ENCODE measurements at regions not wholly inside any gene's neighbourhood (a gene's known extent, or its start where the extent isn't known, plus 50 kb on each side); places are given as distances from the start of the nearest gene placed in this dataset.

DNA sequence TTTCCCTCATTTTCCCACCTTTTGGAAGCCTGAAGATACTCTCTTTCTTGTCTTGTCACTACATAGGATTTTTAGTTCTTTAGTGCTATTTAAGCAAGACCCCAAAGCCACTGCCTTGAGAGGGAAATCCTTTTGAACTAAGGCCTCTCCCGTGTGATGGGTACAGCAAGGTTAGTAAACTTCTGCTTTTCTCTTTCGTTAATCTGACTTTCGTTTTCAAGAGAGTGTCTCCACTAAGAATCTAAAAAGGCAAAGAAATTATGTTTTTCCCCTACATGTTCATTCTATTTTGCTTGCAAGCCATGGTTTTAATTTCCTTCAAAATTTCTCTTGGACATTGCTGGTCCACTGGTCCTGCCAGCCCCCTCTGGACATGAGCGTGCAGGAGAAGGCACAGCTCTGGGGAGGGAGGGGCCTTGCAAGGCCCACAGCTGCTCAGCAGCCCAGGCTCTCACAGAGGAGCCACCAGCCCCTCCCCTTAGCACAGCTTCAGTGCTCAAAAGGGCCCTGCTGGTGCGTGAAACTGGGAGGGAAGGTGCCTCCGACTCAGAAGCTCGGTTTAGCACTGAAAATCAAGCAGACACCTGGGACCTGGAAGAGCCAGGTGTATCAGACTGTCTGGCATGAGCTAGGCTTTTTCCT, 210.9 kb upstream of the GALNT2 start:
- no peak for TF ChIP-seq POLR2A (IDR thresholded peaks at IDR 0.05)
- TF ChIP-seq, protein P1, sequence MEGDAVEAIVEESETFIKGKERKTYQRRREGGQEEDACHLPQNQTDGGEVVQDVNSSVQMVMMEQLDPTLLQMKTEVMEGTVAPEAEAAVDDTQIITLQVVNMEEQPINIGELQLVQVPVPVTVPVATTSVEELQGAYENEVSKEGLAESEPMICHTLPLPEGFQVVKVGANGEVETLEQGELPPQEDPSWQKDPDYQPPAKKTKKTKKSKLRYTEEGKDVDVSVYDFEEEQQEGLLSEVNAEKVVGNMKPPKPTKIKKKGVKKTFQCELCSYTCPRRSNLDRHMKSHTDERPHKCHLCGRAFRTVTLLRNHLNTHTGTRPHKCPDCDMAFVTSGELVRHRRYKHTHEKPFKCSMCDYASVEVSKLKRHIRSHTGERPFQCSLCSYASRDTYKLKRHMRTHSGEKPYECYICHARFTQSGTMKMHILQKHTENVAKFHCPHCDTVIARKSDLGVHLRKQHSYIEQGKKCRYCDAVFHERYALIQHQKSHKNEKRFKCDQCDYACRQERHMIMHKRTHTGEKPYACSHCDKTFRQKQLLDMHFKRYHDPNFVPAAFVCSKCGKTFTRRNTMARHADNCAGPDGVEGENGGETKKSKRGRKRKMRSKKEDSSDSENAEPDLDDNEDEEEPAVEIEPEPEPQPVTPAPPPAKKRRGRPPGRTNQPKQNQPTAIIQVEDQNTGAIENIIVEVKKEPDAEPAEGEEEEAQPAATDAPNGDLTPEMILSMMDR (IDR thresholded peaks at IDR 0.05 in 4 of 5, conservative IDR thresholded peaks at IDR 0.05 in 1 of 5): no peak
